HEK293 (cell line): ENCODE measurements at regions not wholly inside any gene's neighbourhood (a gene's known extent, or its start where the extent isn't known, plus 50 kb on each side); places are given as distances from the start of the nearest gene placed in this dataset.

Source experiments
- IKZF3 ChIP-seq: fragments of 450-650 bp; IDR thresholded peaks from 2 replicates; pipeline ENCODE4 v1.5.0; 2018; ENCODE audit warnings: missing biosample characterization, mild to moderate bottlenecking, missing genetic modification characterization, moderate library complexity
- KLF9 ChIP-seq: fragments of 450-650 bp; formaldehyde crosslinking; IDR thresholded peaks from 2 replicates; pipeline ENCODE4 v1.5.1; 2016; ENCODE audit warnings: missing biosample characterization, missing genetic modification characterization, low read depth
- YY1 ChIP-seq: fragments of 450-650 bp; formaldehyde crosslinking; IDR thresholded peaks from 2 replicates; pipeline ENCODE4 v1.5.1; 2018; ENCODE audit warnings: missing biosample characterization, missing genetic modification characterization
- ZBTB7A ChIP-seq: fragments of 450-650 bp; formaldehyde crosslinking; IDR thresholded peaks from 2 replicates; pipeline ENCODE4 v1.5.1; 2016; ENCODE audit warnings: low read depth, missing biosample characterization, missing genetic modification characterization
- ZBTB8A ChIP-seq: fragments of 450-650 bp; formaldehyde crosslinking; IDR thresholded peaks from 2 replicates; pipeline ENCODE4 v1.5.1; 2016; ENCODE audit warnings: missing biosample characterization, missing genetic modification characterization
- ZNF24 ChIP-seq: fragments of 450-650 bp; formaldehyde crosslinking; IDR thresholded peaks from 2 replicates; pipeline ENCODE4 v1.5.1; 2016; ENCODE audit warnings: missing biosample characterization, missing genetic modification characterization
- ZNF274 ChIP-seq, 2 experiments: fragments of 200-500 bp in 1 of 2; fragments of 450-650 bp in 1 of 2; sonication (Bioruptor generic) in 1 of 2; formaldehyde crosslinking in 1 of 2; IDR thresholded peaks; 2 replicates each; pipeline versions ENCODE4 v1.5.1 to v1.6.1; 2014 to 2016; ENCODE audit warnings: borderline replicate concordance in 1 of 2, inconsistent platforms in 1 of 2, low read length in 1 of 2, missing biosample characterization in 1 of 2, missing genetic modification characterization in 1 of 2
- ZNF302 ChIP-seq: fragments of 450-650 bp; formaldehyde crosslinking; IDR thresholded peaks from 2 replicates; pipeline ENCODE4 v1.5.1; 2016; ENCODE audit warnings: missing biosample characterization, missing genetic modification characterization, low read depth
- ZNF324 ChIP-seq: fragments of 450-650 bp; formaldehyde crosslinking; IDR thresholded peaks from 2 replicates; pipeline ENCODE4 v1.5.1; 2016; ENCODE audit warnings: missing biosample characterization, missing genetic modification characterization
- ZNF423 ChIP-seq: fragments of 450-650 bp; formaldehyde crosslinking; IDR thresholded peaks from 2 replicates; pipeline ENCODE4 v1.5.1; 2016; ENCODE audit warnings: missing biosample characterization, missing genetic modification characterization
- ZNF501 ChIP-seq: fragments of 450-650 bp; formaldehyde crosslinking; IDR thresholded peaks from 2 replicates; pipeline ENCODE4 v1.5.1; 2016; ENCODE audit warnings: missing biosample characterization, missing genetic modification characterization
- ZNF747 ChIP-seq: fragments of 450-650 bp; formaldehyde crosslinking; IDR thresholded peaks from 2 replicates; pipeline ENCODE4 v1.5.1; 2016; ENCODE audit warnings: missing biosample characterization, missing genetic modification characterization
- ZNF768 ChIP-seq: fragments of 450-650 bp; formaldehyde crosslinking; IDR thresholded peaks from 2 replicates; pipeline ENCODE4 v1.5.1; 2018; ENCODE audit warnings: missing biosample characterization, mild to moderate bottlenecking, missing genetic modification characterization
- TF ChIP-seq, protein P1 (sequence below): fragments of 450-650 bp; formaldehyde crosslinking; IDR thresholded peaks from 2 replicates; pipeline ENCODE4 v1.5.1; 2016; ENCODE audit warnings: missing biosample characterization, missing genetic modification characterization

DNA sequence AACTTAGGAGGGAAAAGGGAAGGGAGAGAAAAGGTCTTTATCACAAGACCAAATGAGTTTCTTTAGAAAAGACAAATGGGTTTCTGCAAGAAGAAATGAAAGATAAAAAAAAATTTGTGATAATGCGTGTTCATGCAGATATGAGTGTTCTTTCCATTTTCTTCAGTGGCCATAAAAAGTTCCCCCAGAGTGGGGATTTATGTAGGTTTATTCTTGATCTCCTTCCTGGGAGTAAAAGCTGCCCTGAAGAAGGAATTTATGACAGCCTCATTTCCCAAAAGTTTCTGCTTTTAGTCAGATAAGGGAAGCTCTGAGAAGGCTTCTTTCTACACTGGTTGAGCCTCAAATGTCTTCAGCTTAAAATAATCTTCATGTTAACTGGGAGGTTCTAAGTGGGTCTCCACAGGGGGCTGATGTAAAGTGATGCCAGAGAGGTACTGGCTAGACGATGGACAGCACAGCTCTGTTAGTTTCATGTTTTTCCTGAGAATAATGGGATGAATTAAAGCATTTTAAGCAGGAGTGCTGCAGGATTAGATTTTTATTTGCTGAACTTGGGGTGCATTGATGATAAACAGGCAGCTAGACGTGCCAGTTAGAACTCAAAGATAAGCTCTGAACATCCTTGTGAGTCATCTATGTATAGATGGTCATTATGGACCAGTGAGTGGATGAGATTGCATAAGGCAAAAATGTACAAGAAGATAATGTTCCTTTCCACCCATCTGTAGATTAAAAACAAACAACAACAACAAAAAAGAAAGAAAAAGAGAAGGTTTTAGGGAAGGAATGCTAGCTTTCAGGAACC is 65.6 kb upstream of the EPCAM start:
- TF ChIP-seq, protein P1, sequence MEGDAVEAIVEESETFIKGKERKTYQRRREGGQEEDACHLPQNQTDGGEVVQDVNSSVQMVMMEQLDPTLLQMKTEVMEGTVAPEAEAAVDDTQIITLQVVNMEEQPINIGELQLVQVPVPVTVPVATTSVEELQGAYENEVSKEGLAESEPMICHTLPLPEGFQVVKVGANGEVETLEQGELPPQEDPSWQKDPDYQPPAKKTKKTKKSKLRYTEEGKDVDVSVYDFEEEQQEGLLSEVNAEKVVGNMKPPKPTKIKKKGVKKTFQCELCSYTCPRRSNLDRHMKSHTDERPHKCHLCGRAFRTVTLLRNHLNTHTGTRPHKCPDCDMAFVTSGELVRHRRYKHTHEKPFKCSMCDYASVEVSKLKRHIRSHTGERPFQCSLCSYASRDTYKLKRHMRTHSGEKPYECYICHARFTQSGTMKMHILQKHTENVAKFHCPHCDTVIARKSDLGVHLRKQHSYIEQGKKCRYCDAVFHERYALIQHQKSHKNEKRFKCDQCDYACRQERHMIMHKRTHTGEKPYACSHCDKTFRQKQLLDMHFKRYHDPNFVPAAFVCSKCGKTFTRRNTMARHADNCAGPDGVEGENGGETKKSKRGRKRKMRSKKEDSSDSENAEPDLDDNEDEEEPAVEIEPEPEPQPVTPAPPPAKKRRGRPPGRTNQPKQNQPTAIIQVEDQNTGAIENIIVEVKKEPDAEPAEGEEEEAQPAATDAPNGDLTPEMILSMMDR (tag by site-specific recombination) = no peak
- no peak for TF ChIP-seq YY1 (tag by site-specific recombination)
- TF ChIP-seq ZNF324 (tag by site-specific recombination) = no peak
- TF ChIP-seq KLF9 = no peak
- TF ChIP-seq ZNF302 (tag by site-specific recombination) = no peak
- TF ChIP-seq ZNF747 (tag by site-specific recombination) = no peak
- TF ChIP-seq ZNF24 (tag by site-specific recombination) = no peak
- TF ChIP-seq IKZF3 (tag by site-specific recombination) = no peak
- TF ChIP-seq ZNF768 = no peak
- no peak for TF ChIP-seq ZBTB7A (tag by site-specific recombination)
- TF ChIP-seq ZNF423 = no peak
- no peak for TF ChIP-seq ZBTB8A
- TF ChIP-seq ZNF274 (IDR thresholded peaks at IDR 0.05; ENCODE audit: low read length) = no peak
- no peak for TF ChIP-seq ZNF274 (tag by site-specific recombination; IDR thresholded peaks at IDR 0.05; ENCODE audit: borderline replicate concordance)
- TF ChIP-seq ZNF501 (tag by site-specific recombination) = no peak
